Ishikawa (cell line): ENCODE measurements at regions not wholly inside any gene's neighbourhood (a gene's known extent, or its start where the extent isn't known, plus 50 kb on each side); places are given as distances from the start of the nearest gene placed in this dataset.
A peak's percentile ranks its signal among the peaks of the same experiment; 100 is the strongest.

Experiments
- CEBPB ChIP-seq: IDR thresholded peaks from 2 replicates; pipeline ENCODE4 v1.6.1; 2012
- CREB1 ChIP-seq: IDR thresholded peaks from 2 replicates; pipeline ENCODE4 v1.6.1; 2012; ENCODE audit warnings: low read depth
- EGR1 ChIP-seq: IDR thresholded peaks from 2 replicates; pipeline ENCODE4 v1.6.1; 2012
- EP300 ChIP-seq: IDR thresholded peaks from 2 replicates; pipeline ENCODE4 v1.6.1; 2012; ENCODE audit warnings: borderline replicate concordance
- FOXM1 ChIP-seq: IDR thresholded peaks from 2 replicates; pipeline ENCODE4 v1.6.1; 2012; ENCODE audit warnings: low read depth, borderline replicate concordance
- MAX ChIP-seq: IDR thresholded peaks from 2 replicates; pipeline ENCODE4 v1.6.1; 2012
- NFIC ChIP-seq: IDR thresholded peaks from 2 replicates; pipeline ENCODE4 v1.6.1; 2012
- RAD21 ChIP-seq: IDR thresholded peaks from 2 replicates; pipeline ENCODE4 v1.6.1; 2012; ENCODE audit warnings: low read depth
- REST ChIP-seq: IDR thresholded peaks from 2 replicates; pipeline ENCODE4 v1.6.1; 2012; ENCODE audit warnings: low read depth, mild to moderate bottlenecking
- TAF1 ChIP-seq: IDR thresholded peaks from 2 replicates; pipeline ENCODE4 v1.6.1; 2012; ENCODE audit warnings: low read depth, mild to moderate bottlenecking
- TCF12 ChIP-seq: IDR thresholded peaks from 2 replicates; pipeline ENCODE4 v1.6.1; 2012; ENCODE audit warnings: low read depth
- TEAD4 ChIP-seq: IDR thresholded peaks from 2 replicates; pipeline ENCODE4 v1.6.1; 2012
- USF1 ChIP-seq: IDR thresholded peaks from 2 replicates; pipeline ENCODE4 v1.6.1; 2012
- YY1 ChIP-seq: IDR thresholded peaks from 2 replicates; pipeline ENCODE4 v1.6.1; 2012; ENCODE audit warnings: low read depth
- ZBTB7A ChIP-seq: IDR thresholded peaks from 2 replicates; pipeline ENCODE4 v1.6.1; 2012; ENCODE audit warnings: low read depth

GRCh38 chr11:128235958-128236357 is 351.4 kb downstream of the ETS1 start:
- TF ChIP-seq CEBPB = peak; percentile 12; the same call in 1 of the 2 replicates
- no peak for TF ChIP-seq RAD21
- 0 out of 2 replicates have a peak, but pooled peaks have one; percentile 26 for TF ChIP-seq TCF12
- TF ChIP-seq YY1 = peak; percentile 53; the same call in 1 of the 2 replicates
- peak; percentile 35; the same call in 1 of the 2 replicates for TF ChIP-seq EP300
- no peak for TF ChIP-seq USF1
- TF ChIP-seq NFIC = peak; percentile 87
- no peak for TF ChIP-seq ZBTB7A

GRCh38 chr11:128235426-128235825 is 351.9 kb downstream of the ETS1 start:
- TF ChIP-seq TCF12 (no peak), YY1 (no peak), FOXM1 (no peak), EGR1 (no peak), TAF1 (no peak), CEBPB (no peak), TEAD4 (no peak), USF1 (no peak), MAX (no peak)

GRCh38 chr11:128234143-128234542 is 353.2 kb downstream of the ETS1 start:
- TF ChIP-seq EGR1 (no peak), RAD21 (no peak), NFIC (no peak), CEBPB (no peak), YY1 (no peak), TCF12 (no peak)

GRCh38 chr11:128232588-128232987 is 354.8 kb downstream of the ETS1 start:
- TF ChIP-seq NFIC (no peak), EP300 (no peak), RAD21 (no peak), YY1 (no peak), CEBPB (no peak), USF1 (no peak), TEAD4 (no peak), MAX (no peak), EGR1 (no peak), REST (no peak), TAF1 (no peak), FOXM1 (no peak), ZBTB7A (no peak), TCF12 (no peak), CREB1 (no peak)

GRCh38 chr11:128231845-128232410 is 355.4 kb downstream of the ETS1 start:
- TF ChIP-seq USF1 = no peak
- no peak for TF ChIP-seq TAF1
- no peak for TF ChIP-seq TCF12
- TF ChIP-seq FOXM1 = no peak
- TF ChIP-seq ZBTB7A = no peak

GRCh38 chr11:128227466-128227865 is 359.9 kb downstream of the ETS1 start:
- TF ChIP-seq USF1 (no peak), YY1 (no peak), EP300 (no peak), EGR1 (no peak), FOXM1 (no peak), CEBPB (no peak), RAD21 (no peak), TAF1 (no peak), CREB1 (no peak), ZBTB7A (no peak), NFIC (no peak), TEAD4 (no peak), TCF12 (no peak), MAX (no peak), REST (no peak)
